ENCODE measurements at regions not wholly inside any gene's neighbourhood (a gene's known extent, or its start where the extent isn't known, plus 50 kb on each side); places are given as distances from the start of the nearest gene placed in this dataset.

DNA sequence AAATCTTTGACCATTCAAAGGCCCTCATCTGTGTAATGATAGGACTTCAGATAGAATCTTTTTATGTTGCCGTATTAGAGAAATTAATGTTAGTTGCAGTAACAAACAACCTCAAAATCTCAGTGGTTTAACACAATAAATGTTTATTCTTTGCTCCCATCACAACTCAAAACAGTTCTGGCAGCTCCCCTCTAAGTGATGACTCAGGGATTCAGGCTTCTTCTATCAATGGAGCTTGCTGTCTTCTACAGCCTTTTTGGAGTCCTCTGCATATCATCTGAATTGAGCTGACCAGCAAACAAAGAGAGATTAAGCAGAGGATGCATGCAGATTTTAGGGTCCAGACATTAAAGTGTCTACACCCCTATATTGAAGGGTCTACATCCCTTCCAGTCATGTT, 59.1 kb upstream of the RAB3GAP2 start:
- Histone ChIP-seq H3K9ac (ENCODE audit: control insufficient read depth, insufficient read depth, low read length) (no peak overlapping the region), H3K27ac (ENCODE audit: control insufficient read depth, insufficient read depth) (no peak overlapping the region), H4K20me1 (ENCODE audit: control insufficient read depth, insufficient read depth) (no peaks in the 10 kb centered on the region), H3K4me1 (ENCODE audit: control insufficient read depth, insufficient read depth, low read length) (no peaks in the 10 kb centered on the region), H3K79me2 (ENCODE audit: control insufficient read depth, insufficient read depth, low read length) (no peaks in the 10 kb centered on the region), H3K9me3 (replicated peaks; ENCODE audit: control insufficient read depth, insufficient read depth, low read length) (no peaks in the 10 kb centered on the region), H2AFZ (ENCODE audit: control insufficient read depth, low read depth, low read length) (no peak overlapping the region), H3K36me3 (ENCODE audit: control insufficient read depth in 2 of 2, insufficient read depth in 2 of 2, low read length in 1 of 2) (no peaks in the 10 kb centered on the region), H3K27me3 (replicated peaks in 1 of 2; ENCODE audit: control insufficient read depth in 2 of 2, insufficient read depth in 2 of 2, low read length in 1 of 2) (no peaks in the 10 kb centered on the region), H3K4me2 (ENCODE audit: control insufficient read depth, insufficient read depth) (no peak overlapping the region), H3K4me3 (no peak overlapping the region)
- no TSS peak for BruUV-seq (replicated peaks)
- SMC1A ChIA-PET (ENCODE audit: uncharacterized antibody, unreplicated experiment), result no interaction called here
- FAIRE-seq, result no peak
- intact Hi-C loops (cut with micrococcal nuclease; ENCODE audit: unreplicated experiment), result no loop called here
- POLR2A ChIA-PET, result no interaction called here
- ATAC-seq, result no peak
- no peak for DNase-seq (ENCODE audit: low read depth, low spot score)
- CTCF ChIA-PET, result interaction anchor here (1.1 to 1.5 kb wide), 4 partner anchors 8 to 113 kb away, joined by 3 to 4 read pairs (median 3); no protein-coding TSS in a partner anchor
- in situ Hi-C loops (cut with MboI), result no loop called here
- WGBS (ENCODE audit: insufficient coverage, insufficient replicate concordance, low lambda C conversion rate, missing lambda C conversion rate), result 83% methylated on average over 1 of the region's 1 CpG
- RAD21 ChIA-PET (ENCODE audit: unreplicated experiment), result interaction anchor here (0.5 kb wide), 1 partner anchor 167 kb away, joined by 3 read pairs; no protein-coding TSS in a partner anchor
- no peak for TF ChIP-seq ATF7 (IDR thresholded peaks at IDR 0.05; ENCODE audit: low read depth)
- no peak for TF ChIP-seq PKNOX1 (IDR thresholded peaks at IDR 0.05)
- TF ChIP-seq, protein P1, sequence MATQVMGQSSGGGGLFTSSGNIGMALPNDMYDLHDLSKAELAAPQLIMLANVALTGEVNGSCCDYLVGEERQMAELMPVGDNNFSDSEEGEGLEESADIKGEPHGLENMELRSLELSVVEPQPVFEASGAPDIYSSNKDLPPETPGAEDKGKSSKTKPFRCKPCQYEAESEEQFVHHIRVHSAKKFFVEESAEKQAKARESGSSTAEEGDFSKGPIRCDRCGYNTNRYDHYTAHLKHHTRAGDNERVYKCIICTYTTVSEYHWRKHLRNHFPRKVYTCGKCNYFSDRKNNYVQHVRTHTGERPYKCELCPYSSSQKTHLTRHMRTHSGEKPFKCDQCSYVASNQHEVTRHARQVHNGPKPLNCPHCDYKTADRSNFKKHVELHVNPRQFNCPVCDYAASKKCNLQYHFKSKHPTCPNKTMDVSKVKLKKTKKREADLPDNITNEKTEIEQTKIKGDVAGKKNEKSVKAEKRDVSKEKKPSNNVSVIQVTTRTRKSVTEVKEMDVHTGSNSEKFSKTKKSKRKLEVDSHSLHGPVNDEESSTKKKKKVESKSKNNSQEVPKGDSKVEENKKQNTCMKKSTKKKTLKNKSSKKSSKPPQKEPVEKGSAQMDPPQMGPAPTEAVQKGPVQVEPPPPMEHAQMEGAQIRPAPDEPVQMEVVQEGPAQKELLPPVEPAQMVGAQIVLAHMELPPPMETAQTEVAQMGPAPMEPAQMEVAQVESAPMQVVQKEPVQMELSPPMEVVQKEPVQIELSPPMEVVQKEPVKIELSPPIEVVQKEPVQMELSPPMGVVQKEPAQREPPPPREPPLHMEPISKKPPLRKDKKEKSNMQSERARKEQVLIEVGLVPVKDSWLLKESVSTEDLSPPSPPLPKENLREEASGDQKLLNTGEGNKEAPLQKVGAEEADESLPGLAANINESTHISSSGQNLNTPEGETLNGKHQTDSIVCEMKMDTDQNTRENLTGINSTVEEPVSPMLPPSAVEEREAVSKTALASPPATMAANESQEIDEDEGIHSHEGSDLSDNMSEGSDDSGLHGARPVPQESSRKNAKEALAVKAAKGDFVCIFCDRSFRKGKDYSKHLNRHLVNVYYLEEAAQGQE (IDR thresholded peaks at IDR 0.05; ENCODE audit: low read depth, low read length), result no peak
- no peak for TF ChIP-seq NR2F1 (conservative IDR thresholded peaks at IDR 0.05)
- TF ChIP-seq HDGF (IDR thresholded peaks at IDR 0.05), result no peak
- TF ChIP-seq CUX1 (IDR thresholded peaks at IDR 0.05; ENCODE audit: insufficient replicate concordance, low read depth, low read length), result no peak
- no peak for TF ChIP-seq SREBF2 (IDR thresholded peaks at IDR 0.05; ENCODE audit: low read length)
- no peak for TF ChIP-seq ZNF207 (IDR thresholded peaks at IDR 0.05; ENCODE audit: borderline replicate concordance)
- TF ChIP-seq STAT3 (IDR thresholded peaks at IDR 0.05; ENCODE audit: low read depth, low read length), result no peak
- TF ChIP-seq TARDBP (IDR thresholded peaks at IDR 0.05; ENCODE audit: borderline replicate concordance), result no peak
- no peak for TF ChIP-seq MAX (IDR thresholded peaks at IDR 0.05; ENCODE audit: low read depth, low read length)
- TF ChIP-seq NFYA (IDR thresholded peaks at IDR 0.05; ENCODE audit: borderline replicate concordance, low read depth, low read length), result no peak
- no peak for TF ChIP-seq NRF1 (conservative IDR thresholded peaks at IDR 0.05; ENCODE audit: low read depth, low read length)
- TF ChIP-seq IRF4 (IDR thresholded peaks at IDR 0.05; ENCODE audit: low read depth, low read length), result no peak
- TF ChIP-seq IKZF1 (conservative IDR thresholded peaks at IDR 0.05), result no peak
